Spleen (tissue), 7 donors: ENCODE measurements at regions not wholly inside any gene's neighbourhood (a gene's known extent, or its start where the extent isn't known, plus 50 kb on each side); places are given as distances from the start of the nearest gene placed in this dataset.
"Not testable (repeated sequence)": the region's sequence is repeated elsewhere in the genome, so short reads cannot be mapped to it uniquely, and the experiment has no call there.

Experiments
- POLR2A ChIP-seq, 3 donors: fragments of 450-650 bp; IDR thresholded peaks; one replicate each; pipeline ENCODE4 v1.5.1; 2017; ENCODE audit warnings: antibody characterized with exemption in 3 of 3, mild to moderate bottlenecking in 1 of 3
- TF ChIP-seq, protein P1 (sequence below), 11 experiments: fragments of 200-600 bp in 7 of 11; fragments of 450-650 bp in 4 of 11; sonication (generic) in 4 of 11; IDR thresholded peaks in 8 of 11; conservative IDR thresholded peaks in 3 of 11; 1 replicate in 7 of 11; 2 replicates in 4 of 11; pipeline versions ENCODE4 v1.4.0 to v1.8.0; 2016 to 2021; ENCODE audit warnings: antibody characterized with exemption in 11 of 11, inconsistent platforms in 4 of 11, mild to moderate bottlenecking in 1 of 11
- donor health status: DM: no; HTN: no; CAD: no; lungs with moderate emphysema.
- donor health status: DM: no; HTN: no; CAD: no.
- donor health status: DM: no; HTN: no; CAD: no.

DNA sequence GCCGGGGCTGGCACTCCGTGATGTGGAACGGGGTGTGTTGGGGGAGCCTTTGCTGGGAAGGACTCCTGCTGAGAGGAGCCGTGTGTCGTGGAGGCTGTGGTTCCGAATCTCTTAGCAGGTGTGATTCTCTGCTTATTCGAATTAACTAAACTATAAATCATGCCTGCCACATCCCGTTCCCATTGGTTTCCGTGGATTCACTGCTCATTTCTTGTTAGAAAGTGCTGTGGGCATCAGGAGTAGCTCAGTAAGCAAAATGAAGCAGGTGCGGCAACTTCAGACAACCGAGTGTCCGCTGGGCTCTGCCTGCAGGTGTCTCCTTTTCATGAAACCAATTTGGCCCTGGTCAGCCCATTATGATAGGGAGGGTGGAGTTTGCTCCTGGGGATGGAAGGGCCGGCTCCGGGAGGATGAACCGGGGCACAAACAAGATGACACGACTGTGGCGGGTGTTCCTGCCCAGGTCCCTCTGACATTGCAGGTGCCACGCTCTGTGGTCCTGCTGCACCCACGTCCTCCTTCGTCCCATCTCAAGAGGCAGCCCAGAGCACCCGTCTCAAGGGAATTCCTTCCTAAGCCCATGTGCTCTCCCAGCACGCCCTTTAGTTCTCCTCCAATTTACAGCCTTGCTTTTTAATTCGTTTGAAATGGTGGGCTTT lies 251.7 kb downstream of the ADGRD1 start:
- TF ChIP-seq, protein P1, sequence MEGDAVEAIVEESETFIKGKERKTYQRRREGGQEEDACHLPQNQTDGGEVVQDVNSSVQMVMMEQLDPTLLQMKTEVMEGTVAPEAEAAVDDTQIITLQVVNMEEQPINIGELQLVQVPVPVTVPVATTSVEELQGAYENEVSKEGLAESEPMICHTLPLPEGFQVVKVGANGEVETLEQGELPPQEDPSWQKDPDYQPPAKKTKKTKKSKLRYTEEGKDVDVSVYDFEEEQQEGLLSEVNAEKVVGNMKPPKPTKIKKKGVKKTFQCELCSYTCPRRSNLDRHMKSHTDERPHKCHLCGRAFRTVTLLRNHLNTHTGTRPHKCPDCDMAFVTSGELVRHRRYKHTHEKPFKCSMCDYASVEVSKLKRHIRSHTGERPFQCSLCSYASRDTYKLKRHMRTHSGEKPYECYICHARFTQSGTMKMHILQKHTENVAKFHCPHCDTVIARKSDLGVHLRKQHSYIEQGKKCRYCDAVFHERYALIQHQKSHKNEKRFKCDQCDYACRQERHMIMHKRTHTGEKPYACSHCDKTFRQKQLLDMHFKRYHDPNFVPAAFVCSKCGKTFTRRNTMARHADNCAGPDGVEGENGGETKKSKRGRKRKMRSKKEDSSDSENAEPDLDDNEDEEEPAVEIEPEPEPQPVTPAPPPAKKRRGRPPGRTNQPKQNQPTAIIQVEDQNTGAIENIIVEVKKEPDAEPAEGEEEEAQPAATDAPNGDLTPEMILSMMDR (IDR thresholded peaks at IDR 0.05 in 8 of 11, conservative IDR thresholded peaks at IDR 0.05 in 3 of 11): not testable (repeated sequence)
- TF ChIP-seq POLR2A (IDR thresholded peaks at IDR 0.05): not testable (repeated sequence)
